22Rv1 (cell line): ENCODE measurements at regions not wholly inside any gene's neighbourhood (a gene's known extent, or its start where the extent isn't known, plus 50 kb on each side); places are given as distances from the start of the nearest gene placed in this dataset.

Source experiments
- H3K27ac ChIP-seq: fragments of 450-650 bp; 2 replicates; pipeline ENCODE4 v1.5.1; 2017
- ZFX ChIP-seq: fragments of 450-650 bp; IDR thresholded peaks from 2 replicates; pipeline ENCODE4 v1.6.1; 2017; ENCODE audit warnings: antibody characterized with exemption, borderline replicate concordance
- TF ChIP-seq, protein P1 (sequence below): fragments of 450-650 bp; IDR thresholded peaks from 2 replicates; pipeline ENCODE4 v1.5.1; 2017; ENCODE audit warnings: mild to moderate bottlenecking

DNA sequence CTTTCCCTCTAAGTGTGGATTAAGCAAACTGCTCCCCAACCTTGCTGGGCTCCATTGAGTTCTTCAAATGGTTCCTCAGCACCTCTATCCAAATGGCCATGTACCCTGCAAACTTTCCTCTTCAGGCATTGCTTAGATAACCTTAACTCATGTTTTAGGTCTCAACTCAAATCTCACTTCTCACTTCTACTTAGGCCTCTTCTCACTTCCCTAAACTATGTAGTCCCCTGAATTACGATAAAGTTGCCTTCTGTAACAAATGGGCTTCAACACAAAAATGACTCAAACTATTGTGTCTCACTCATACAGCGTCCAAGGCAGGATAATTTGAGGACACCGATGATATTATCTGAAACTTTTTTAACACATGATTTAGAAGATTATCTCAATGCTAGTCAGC, 62.4 kb upstream of the STAC start:
- TF ChIP-seq ZFX: no peak
- TF ChIP-seq, protein P1, sequence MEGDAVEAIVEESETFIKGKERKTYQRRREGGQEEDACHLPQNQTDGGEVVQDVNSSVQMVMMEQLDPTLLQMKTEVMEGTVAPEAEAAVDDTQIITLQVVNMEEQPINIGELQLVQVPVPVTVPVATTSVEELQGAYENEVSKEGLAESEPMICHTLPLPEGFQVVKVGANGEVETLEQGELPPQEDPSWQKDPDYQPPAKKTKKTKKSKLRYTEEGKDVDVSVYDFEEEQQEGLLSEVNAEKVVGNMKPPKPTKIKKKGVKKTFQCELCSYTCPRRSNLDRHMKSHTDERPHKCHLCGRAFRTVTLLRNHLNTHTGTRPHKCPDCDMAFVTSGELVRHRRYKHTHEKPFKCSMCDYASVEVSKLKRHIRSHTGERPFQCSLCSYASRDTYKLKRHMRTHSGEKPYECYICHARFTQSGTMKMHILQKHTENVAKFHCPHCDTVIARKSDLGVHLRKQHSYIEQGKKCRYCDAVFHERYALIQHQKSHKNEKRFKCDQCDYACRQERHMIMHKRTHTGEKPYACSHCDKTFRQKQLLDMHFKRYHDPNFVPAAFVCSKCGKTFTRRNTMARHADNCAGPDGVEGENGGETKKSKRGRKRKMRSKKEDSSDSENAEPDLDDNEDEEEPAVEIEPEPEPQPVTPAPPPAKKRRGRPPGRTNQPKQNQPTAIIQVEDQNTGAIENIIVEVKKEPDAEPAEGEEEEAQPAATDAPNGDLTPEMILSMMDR: no peak
- no peak overlapping the region for H3K27ac ChIP-seq

DNA sequence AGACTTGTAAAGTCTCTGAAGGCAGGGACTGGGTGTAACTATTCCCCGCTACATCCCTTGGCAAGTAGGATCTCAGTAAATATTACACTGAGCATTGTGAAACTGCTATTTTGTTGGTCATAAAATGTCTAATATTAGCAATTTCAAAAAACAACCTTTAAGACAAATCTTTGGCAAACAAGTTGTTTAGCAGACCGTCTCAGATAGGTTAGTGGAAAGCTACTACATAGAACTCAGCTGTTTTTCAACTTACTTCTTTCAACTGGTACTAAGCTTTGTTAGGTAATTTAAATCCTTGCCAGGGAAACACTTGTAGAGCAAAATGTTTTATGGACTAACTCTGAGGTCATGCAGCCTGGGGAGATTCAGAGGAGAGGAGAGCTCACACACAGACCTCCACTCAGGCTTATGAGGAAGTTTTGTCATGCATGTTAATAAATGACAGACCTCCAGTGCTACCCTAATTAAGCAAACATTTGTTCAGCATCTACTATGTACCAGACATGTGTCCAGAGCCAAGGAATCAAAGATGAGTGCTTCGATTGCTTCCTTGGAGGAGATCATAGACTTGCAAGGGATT, 61.6 kb upstream of the STAC start:
- peak overlapping the region; percentile 34 for H3K27ac ChIP-seq
- TF ChIP-seq ZFX: no peak
- TF ChIP-seq, protein P1: no peak

DNA sequence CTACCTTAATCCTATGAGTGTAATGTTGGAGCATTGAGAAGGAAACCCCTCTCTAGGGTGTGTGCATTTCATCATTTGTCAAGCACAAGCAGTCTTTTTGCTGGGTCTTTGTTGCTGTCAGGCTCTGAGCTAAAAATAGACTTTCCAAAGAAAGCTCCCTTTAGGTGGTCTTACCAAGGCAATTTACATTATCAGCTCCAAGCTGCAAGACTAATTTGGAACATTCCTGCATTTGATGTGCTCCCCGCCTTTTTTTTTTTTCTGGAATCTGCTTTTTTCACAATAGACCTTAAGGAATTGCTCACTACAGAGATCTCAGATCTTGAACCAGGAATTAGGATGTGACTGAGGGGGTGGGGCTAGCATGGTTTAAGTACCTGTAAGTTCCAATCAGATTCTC, 60.6 kb upstream of the STAC start:
- no peak overlapping the region for H3K27ac ChIP-seq
- TF ChIP-seq ZFX: no peak
- TF ChIP-seq, protein P1: no peak
